GM21390 (cell line): ENCODE measurements at regions not wholly inside any gene's neighbourhood (a gene's known extent, or its start where the extent isn't known, plus 50 kb on each side); places are given as distances from the start of the nearest gene placed in this dataset.

ENCODE experiments used
- ATAC-seq: cut with Tn5 transposase; IDR thresholded peaks from one replicate; pipeline ENCODE4 v1.9.1; 2021; ENCODE audit not compliant: unreplicated experiment

- ATAC-seq: no peak
Measured at GRCh38 chr10:129393812-129394211, 73.2 kb upstream of the MGMT start.

- no peak for ATAC-seq
Measured at GRCh38 chr10:129394518-129395328, 72.3 kb upstream of the MGMT start.

GRCh38 chr10:129396021-129396722 is 70.9 kb upstream of the MGMT start:
- ATAC-seq: no peak

- no peak for ATAC-seq
Measured at GRCh38 chr10:129397198-129397974, 69.7 kb upstream of the MGMT start.

GRCh38 chr10:129398711-129399141 is 68.3 kb upstream of the MGMT start:
- no peak for ATAC-seq

GRCh38 chr10:129400426-129400825 is 66.6 kb upstream of the MGMT start:
- ATAC-seq: no peak

GRCh38 chr10:129402459-129402858 is 64.6 kb upstream of the MGMT start:
- ATAC-seq: no peak

- no peak for ATAC-seq
Measured at GRCh38 chr10:129404091-129404490, 63.0 kb upstream of the MGMT start.

GRCh38 chr10:129405389-129405788 is 61.7 kb upstream of the MGMT start:
- no peak for ATAC-seq

GRCh38 chr10:129410688-129411392 is 56.2 kb upstream of the MGMT start:
- ATAC-seq: no peak

- ATAC-seq: no peak
Measured at GRCh38 chr10:129411393-129411705, 55.7 kb upstream of the MGMT start.

GRCh38 chr10:129411772-129412171 is 55.3 kb upstream of the MGMT start:
- no peak for ATAC-seq

- no peak for ATAC-seq
Measured at GRCh38 chr10:129413024-129413423, 54.0 kb upstream of the MGMT start.

- ATAC-seq: no peak
Measured at GRCh38 chr10:129415215-129416140, 51.6 kb upstream of the MGMT start.

GRCh38 chr10:129416155-129416554 is 50.9 kb upstream of the MGMT start:
- ATAC-seq: no peak

GRCh38 chr10:129416956-129417765 is 49.9 kb upstream of the MGMT start:
- no peak for ATAC-seq
